NT2/D1 (cell line): ENCODE measurements at regions not wholly inside any gene's neighbourhood (a gene's known extent, or its start where the extent isn't known, plus 50 kb on each side); places are given as distances from the start of the nearest gene placed in this dataset.

Experiments used
- SUZ12 ChIP-seq: IDR thresholded peaks from 2 replicates; pipeline ENCODE4 v1.6.1; 2011; ENCODE audit not compliant: insufficient read length, insufficient read depth; ENCODE audit errors: extremely low read depth
- YY1 ChIP-seq: IDR thresholded peaks from 2 replicates; pipeline ENCODE4 v1.6.1; 2011; ENCODE audit not compliant: insufficient read length, insufficient read depth
- ZNF274 ChIP-seq: IDR thresholded peaks from 2 replicates; pipeline ENCODE4 v1.6.1; 2011; ENCODE audit warnings: mild to moderate bottlenecking, low read depth, low read length

GRCh38 chr2:107338059-107338458 is 452.1 kb upstream of the ST6GAL2 start:
- TF ChIP-seq SUZ12, result no peak
- no peak for TF ChIP-seq YY1
- TF ChIP-seq ZNF274, result no peak
